ENCODE measurements at regions not wholly inside any gene's neighbourhood (a gene's known extent, or its start where the extent isn't known, plus 50 kb on each side); places are given as distances from the start of the nearest gene placed in this dataset.

DNA sequence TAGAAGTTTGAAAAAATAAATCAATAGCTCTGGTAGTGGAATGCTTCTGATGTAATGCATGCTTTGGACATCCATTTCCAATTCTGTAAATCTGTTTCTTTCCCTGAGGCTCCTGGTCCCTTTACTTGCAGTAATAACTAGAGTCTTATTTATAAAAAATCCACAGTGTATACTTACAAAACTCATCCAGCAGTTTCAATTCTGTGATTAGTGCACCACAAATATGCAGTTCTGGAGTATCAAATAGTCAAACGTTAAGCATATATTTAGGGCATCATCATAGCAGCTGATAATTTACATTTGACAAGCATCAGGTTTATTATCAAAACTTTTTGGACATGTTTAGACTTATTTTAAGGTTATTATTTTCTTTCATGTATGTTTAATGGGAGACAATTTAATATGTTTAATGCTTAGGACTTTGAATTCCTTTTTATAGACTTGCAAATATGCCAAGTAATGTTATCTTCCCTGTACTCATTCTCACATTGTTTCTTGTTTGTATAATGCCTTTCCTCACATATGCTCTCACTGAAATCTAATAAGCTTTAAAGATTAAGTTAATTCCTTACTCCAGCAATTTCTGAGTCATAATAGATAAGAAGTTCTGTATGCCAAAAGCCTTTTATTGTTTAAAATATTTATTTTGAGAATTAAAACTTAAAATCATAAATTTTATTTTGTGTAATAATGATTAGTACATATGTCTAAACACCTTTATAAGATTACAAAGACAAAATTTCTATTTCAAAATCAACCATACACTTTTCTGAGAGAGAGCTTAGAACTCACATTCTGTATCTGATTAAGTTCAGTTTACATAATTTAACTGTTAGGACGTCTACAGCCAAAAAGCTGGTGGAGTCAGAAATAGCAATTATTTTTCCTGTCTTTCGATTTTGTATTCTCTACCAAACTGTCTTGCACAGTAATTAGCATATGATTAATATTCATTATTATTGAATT lies 341.5 kb upstream of the TMEFF2 start:
- TF ChIP-seq TEAD4 (IDR thresholded peaks at IDR 0.05), result no peak
- TF ChIP-seq ZBTB7A (IDR thresholded peaks at IDR 0.05; ENCODE audit: low read depth), result no peak
- no peak for TF ChIP-seq EGR1 (IDR thresholded peaks at IDR 0.05)
- TF ChIP-seq, protein P1, sequence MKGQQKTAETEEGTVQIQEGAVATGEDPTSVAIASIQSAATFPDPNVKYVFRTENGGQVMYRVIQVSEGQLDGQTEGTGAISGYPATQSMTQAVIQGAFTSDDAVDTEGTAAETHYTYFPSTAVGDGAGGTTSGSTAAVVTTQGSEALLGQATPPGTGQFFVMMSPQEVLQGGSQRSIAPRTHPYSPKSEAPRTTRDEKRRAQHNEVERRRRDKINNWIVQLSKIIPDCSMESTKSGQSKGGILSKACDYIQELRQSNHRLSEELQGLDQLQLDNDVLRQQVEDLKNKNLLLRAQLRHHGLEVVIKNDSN (IDR thresholded peaks at IDR 0.05), result no peak
- TF ChIP-seq EP300 (IDR thresholded peaks at IDR 0.05; ENCODE audit: borderline replicate concordance), result no peak
- TF ChIP-seq FOXM1 (IDR thresholded peaks at IDR 0.05; ENCODE audit: borderline replicate concordance, low read depth), result no peak
- TF ChIP-seq CEBPB (IDR thresholded peaks at IDR 0.05), result no peak
- TF ChIP-seq, protein P2, sequence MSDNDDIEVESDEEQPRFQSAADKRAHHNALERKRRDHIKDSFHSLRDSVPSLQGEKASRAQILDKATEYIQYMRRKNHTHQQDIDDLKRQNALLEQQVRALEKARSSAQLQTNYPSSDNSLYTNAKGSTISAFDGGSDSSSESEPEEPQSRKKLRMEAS (IDR thresholded peaks at IDR 0.05), result no peak
- TF ChIP-seq RAD21 (IDR thresholded peaks at IDR 0.05; ENCODE audit: low read depth), result no peak
- no peak for TF ChIP-seq CREB1 (IDR thresholded peaks at IDR 0.05; ENCODE audit: low read depth)
- TF ChIP-seq TAF1 (IDR thresholded peaks at IDR 0.05; ENCODE audit: low read depth), result no peak
- no peak for TF ChIP-seq YY1 (IDR thresholded peaks at IDR 0.05; ENCODE audit: low read depth)
- no peak for TF ChIP-seq TCF12 (IDR thresholded peaks at IDR 0.05; ENCODE audit: low read depth)

DNA sequence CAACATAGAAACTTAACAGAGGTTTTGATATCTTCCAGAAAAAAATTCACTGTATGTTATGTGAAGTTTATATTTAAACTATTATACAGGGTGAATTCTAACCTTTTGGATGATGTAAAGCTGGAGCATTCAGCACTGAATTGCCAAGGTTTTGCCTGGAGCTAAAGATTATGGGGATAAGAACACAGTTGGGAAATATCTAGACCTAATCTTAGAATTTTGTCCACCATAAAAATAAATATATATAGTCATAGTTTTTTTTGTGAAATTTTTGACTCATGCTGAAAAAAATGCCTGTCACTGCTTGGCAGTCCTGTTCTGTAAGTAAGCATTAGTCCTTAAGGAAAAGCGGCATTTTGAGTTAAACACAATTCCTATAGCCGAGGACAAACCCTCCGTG lies 339.3 kb upstream of the TMEFF2 start:
- TF ChIP-seq YY1 (IDR thresholded peaks at IDR 0.05; ENCODE audit: low read depth), result no peak
- no peak for TF ChIP-seq TCF12 (IDR thresholded peaks at IDR 0.05; ENCODE audit: low read depth)
- no peak for TF ChIP-seq TAF1 (IDR thresholded peaks at IDR 0.05; ENCODE audit: low read depth)
- no peak for TF ChIP-seq EGR1 (IDR thresholded peaks at IDR 0.05)
- TF ChIP-seq CEBPB (IDR thresholded peaks at IDR 0.05), result no peak
- no peak for TF ChIP-seq CREB1 (IDR thresholded peaks at IDR 0.05; ENCODE audit: low read depth)
- no peak for TF ChIP-seq TEAD4 (IDR thresholded peaks at IDR 0.05)
- TF ChIP-seq, protein P3, sequence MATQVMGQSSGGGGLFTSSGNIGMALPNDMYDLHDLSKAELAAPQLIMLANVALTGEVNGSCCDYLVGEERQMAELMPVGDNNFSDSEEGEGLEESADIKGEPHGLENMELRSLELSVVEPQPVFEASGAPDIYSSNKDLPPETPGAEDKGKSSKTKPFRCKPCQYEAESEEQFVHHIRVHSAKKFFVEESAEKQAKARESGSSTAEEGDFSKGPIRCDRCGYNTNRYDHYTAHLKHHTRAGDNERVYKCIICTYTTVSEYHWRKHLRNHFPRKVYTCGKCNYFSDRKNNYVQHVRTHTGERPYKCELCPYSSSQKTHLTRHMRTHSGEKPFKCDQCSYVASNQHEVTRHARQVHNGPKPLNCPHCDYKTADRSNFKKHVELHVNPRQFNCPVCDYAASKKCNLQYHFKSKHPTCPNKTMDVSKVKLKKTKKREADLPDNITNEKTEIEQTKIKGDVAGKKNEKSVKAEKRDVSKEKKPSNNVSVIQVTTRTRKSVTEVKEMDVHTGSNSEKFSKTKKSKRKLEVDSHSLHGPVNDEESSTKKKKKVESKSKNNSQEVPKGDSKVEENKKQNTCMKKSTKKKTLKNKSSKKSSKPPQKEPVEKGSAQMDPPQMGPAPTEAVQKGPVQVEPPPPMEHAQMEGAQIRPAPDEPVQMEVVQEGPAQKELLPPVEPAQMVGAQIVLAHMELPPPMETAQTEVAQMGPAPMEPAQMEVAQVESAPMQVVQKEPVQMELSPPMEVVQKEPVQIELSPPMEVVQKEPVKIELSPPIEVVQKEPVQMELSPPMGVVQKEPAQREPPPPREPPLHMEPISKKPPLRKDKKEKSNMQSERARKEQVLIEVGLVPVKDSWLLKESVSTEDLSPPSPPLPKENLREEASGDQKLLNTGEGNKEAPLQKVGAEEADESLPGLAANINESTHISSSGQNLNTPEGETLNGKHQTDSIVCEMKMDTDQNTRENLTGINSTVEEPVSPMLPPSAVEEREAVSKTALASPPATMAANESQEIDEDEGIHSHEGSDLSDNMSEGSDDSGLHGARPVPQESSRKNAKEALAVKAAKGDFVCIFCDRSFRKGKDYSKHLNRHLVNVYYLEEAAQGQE (IDR thresholded peaks at IDR 0.05; ENCODE audit: low read depth), result no peak
- TF ChIP-seq EP300 (IDR thresholded peaks at IDR 0.05; ENCODE audit: borderline replicate concordance), result no peak
- no peak for TF ChIP-seq FOXM1 (IDR thresholded peaks at IDR 0.05; ENCODE audit: borderline replicate concordance, low read depth)
- TF ChIP-seq, protein P2 (IDR thresholded peaks at IDR 0.05), result no peak
- TF ChIP-seq ZBTB7A (IDR thresholded peaks at IDR 0.05; ENCODE audit: low read depth), result no peak

DNA sequence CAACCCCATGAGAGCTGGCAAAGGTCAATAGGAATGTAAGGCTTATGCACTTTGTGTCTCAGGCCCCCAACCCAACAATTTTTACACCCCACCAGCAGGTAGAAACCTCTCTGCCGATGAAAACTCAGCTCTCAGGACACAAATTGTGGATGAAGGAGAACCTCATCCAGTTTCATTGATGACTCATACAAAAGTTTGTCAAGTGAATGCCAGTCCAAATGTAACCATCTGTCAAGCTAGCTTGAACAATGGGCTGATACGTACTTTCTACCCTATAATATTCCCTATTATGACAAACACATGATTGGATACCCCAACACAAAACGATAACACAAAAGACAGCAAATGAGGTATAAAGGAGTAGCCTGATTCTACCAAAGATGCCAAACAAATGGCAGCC lies 321.2 kb upstream of the TMEFF2 start:
- TF ChIP-seq, protein P2 (IDR thresholded peaks at IDR 0.05), result no peak
- TF ChIP-seq EP300 (IDR thresholded peaks at IDR 0.05; ENCODE audit: borderline replicate concordance) (no peak), ZBTB7A (IDR thresholded peaks at IDR 0.05; ENCODE audit: low read depth) (no peak), TEAD4 (IDR thresholded peaks at IDR 0.05) (no peak)
- TF ChIP-seq, protein P3 (IDR thresholded peaks at IDR 0.05; ENCODE audit: low read depth), result no peak

DNA sequence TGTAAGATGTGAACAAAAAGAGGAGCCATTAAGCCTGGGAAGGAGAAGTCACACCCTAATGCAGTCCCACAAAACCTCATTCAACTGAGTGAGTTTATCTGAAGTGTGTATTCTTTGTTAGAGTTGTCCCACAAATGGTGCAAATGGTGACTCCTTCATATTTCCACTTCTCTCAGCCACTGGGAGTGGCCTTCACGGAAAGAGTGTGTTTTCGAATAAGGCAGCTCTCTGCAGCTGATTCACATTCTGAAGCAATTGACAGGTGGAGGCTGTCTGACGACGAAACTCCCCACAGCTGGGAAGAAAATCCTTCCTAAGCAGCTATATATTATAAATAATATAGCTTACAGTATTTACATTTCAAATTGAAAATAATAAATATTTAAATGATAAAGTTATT lies 318.8 kb upstream of the TMEFF2 start:
- TF ChIP-seq RAD21 (IDR thresholded peaks at IDR 0.05; ENCODE audit: low read depth) (no peak), CEBPB (IDR thresholded peaks at IDR 0.05) (no peak), TEAD4 (IDR thresholded peaks at IDR 0.05) (no peak), EGR1 (IDR thresholded peaks at IDR 0.05) (no peak), FOXM1 (IDR thresholded peaks at IDR 0.05; ENCODE audit: borderline replicate concordance, low read depth) (no peak), YY1 (IDR thresholded peaks at IDR 0.05; ENCODE audit: low read depth) (no peak), TCF12 (IDR thresholded peaks at IDR 0.05; ENCODE audit: low read depth) (no peak), CREB1 (IDR thresholded peaks at IDR 0.05; ENCODE audit: low read depth) (no peak), ZBTB7A (IDR thresholded peaks at IDR 0.05; ENCODE audit: low read depth) (no peak), TAF1 (IDR thresholded peaks at IDR 0.05; ENCODE audit: low read depth) (no peak), EP300 (IDR thresholded peaks at IDR 0.05; ENCODE audit: borderline replicate concordance) (no peak), NFIC (IDR thresholded peaks at IDR 0.05) (no peak)
- TF ChIP-seq, protein P1 (IDR thresholded peaks at IDR 0.05), result no peak
- TF ChIP-seq, protein P3 (IDR thresholded peaks at IDR 0.05; ENCODE audit: low read depth), result no peak
- TF ChIP-seq, protein P2 (IDR thresholded peaks at IDR 0.05), result no peak
